ENCODE measurements at regions not wholly inside any gene's neighbourhood (a gene's known extent, or its start where the extent isn't known, plus 50 kb on each side); places are given as distances from the start of the nearest gene placed in this dataset.
"Not testable (repeated sequence)": the region's sequence is repeated elsewhere in the genome, so short reads cannot be mapped to it uniquely, and the experiment has no call there.

- Histone ChIP-seq H3K4me1 (no peaks in the 10 kb centered on the region), H3K27me3 (ENCODE audit: control insufficient read depth, insufficient read depth, low read length) (no peaks in the 10 kb centered on the region), H2AFZ (no peak overlapping the region), H3K79me2 (no peaks in the 10 kb centered on the region), H3K9ac (no peak overlapping the region), H3K4me2 (ENCODE audit: low read length) (no peak overlapping the region), H3K36me3 (ENCODE audit: control insufficient read depth, insufficient read depth, low read length) (no peaks in the 10 kb centered on the region), H3K9me3 (ENCODE audit: control insufficient read depth, low read length) (no peaks in the 10 kb centered on the region), H3K4me3 (ENCODE audit: low read depth, low read length) (no peak overlapping the region), H3K27ac (no peak overlapping the region)
- no peak for TF ChIP-seq CTCF (IDR thresholded peaks at IDR 0.05)
Observed at GRCh38 chr5:63205976-63206375, 627.4 kb downstream of the LRRC70 start.

DNA sequence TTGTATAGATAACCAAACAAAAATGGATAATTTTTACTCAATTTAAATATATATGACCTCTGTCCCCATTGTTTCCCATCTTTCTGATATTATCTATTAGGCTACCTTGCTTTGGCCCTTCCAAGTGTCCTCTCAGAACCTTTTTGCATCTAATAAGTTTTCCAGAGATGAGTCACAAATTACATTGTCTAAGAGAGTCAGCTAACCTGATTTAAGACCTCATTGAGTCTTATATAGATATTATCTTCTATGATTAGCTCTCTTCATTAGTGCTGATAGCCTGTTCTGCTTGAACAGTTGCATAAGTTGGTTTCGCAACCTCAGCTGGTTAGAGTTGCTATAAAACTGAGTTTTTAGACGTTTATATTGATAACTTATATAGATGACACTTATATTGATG is 623.1 kb downstream of the LRRC70 start:
- Histone ChIP-seq H3K9me3 (ENCODE audit: control insufficient read depth, low read length) (no peaks in the 10 kb centered on the region), H3K4me1 (no peaks in the 10 kb centered on the region), H3K27ac (no peak overlapping the region), H3K9ac (no peak overlapping the region), H3K4me3 (ENCODE audit: low read depth, low read length) (no peak overlapping the region), H3K27me3 (ENCODE audit: control insufficient read depth, insufficient read depth, low read length) (no peaks in the 10 kb centered on the region), H3K36me3 (ENCODE audit: control insufficient read depth, insufficient read depth, low read length) (no peaks in the 10 kb centered on the region), H2AFZ (no peak overlapping the region), H3K4me2 (ENCODE audit: low read length) (no peak overlapping the region), H3K79me2 (no peaks in the 10 kb centered on the region)
- TF ChIP-seq CTCF (IDR thresholded peaks at IDR 0.05) = no peak

- H3K36me3 ChIP-seq (ENCODE audit: control insufficient read depth, insufficient read depth, low read length) = no peaks in the 10 kb centered on the region
- no peak overlapping the region for H3K27ac ChIP-seq
- no peaks in the 10 kb centered on the region for H3K79me2 ChIP-seq
- H2AFZ ChIP-seq = no peak overlapping the region
- no peak overlapping the region for H3K4me2 ChIP-seq (ENCODE audit: low read length)
- no peak overlapping the region for H3K4me3 ChIP-seq (ENCODE audit: low read depth, low read length)
- H3K27me3 ChIP-seq (ENCODE audit: control insufficient read depth, insufficient read depth, low read length) = no peaks in the 10 kb centered on the region
- peaks cover 4% of the 10 kb centered on the region for H3K9me3 ChIP-seq (ENCODE audit: control insufficient read depth, low read length)
- TF ChIP-seq CTCF (IDR thresholded peaks at IDR 0.05) = no peak
- no peaks in the 10 kb centered on the region for H3K4me1 ChIP-seq
- no peak overlapping the region for H3K9ac ChIP-seq
Observed at GRCh38 chr5:63194126-63194525, 615.5 kb downstream of the LRRC70 start.

DNA sequence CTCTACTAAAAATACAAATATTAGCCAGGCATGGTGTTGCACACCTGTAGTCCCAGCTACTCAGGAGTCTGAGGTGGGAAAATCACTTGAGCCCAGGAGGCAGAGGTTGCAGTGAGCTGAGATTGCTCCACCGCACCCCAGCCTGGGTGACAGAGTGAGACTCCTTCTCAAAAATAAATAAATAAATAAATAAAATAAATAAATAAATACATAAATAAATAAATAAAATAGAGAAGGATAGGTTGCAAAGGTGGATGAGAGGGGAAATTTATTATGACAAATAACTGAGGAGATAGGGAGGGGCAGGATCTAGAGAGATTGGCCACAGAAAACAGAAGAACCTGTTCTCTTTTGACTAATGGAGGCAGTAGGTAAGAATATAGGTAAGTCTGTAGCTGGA is 601.6 kb downstream of the LRRC70 start:
- H3K27me3 ChIP-seq (ENCODE audit: control insufficient read depth, insufficient read depth, low read length); H3K27ac ChIP-seq; H3K36me3 ChIP-seq (ENCODE audit: control insufficient read depth, insufficient read depth, low read length); H2AFZ ChIP-seq; H3K9ac ChIP-seq; H3K4me1 ChIP-seq; H3K4me2 ChIP-seq (ENCODE audit: low read length); H3K9me3 ChIP-seq (ENCODE audit: control insufficient read depth, low read length); H3K4me3 ChIP-seq (ENCODE audit: low read depth, low read length); H3K79me2 ChIP-seq: not testable (repeated sequence)

- H3K4me3 ChIP-seq (ENCODE audit: low read depth, low read length) = no peak overlapping the region
- H3K9ac ChIP-seq = no peak overlapping the region
- H3K36me3 ChIP-seq (ENCODE audit: control insufficient read depth, insufficient read depth, low read length) = no peaks in the 10 kb centered on the region
- no peak overlapping the region for H3K27ac ChIP-seq
- no peaks in the 10 kb centered on the region for H3K4me1 ChIP-seq
- no peaks in the 10 kb centered on the region for H3K9me3 ChIP-seq (ENCODE audit: control insufficient read depth, low read length)
- no peak overlapping the region for H3K4me2 ChIP-seq (ENCODE audit: low read length)
- H3K79me2 ChIP-seq = no peaks in the 10 kb centered on the region
- no peaks in the 10 kb centered on the region for H3K27me3 ChIP-seq (ENCODE audit: control insufficient read depth, insufficient read depth, low read length)
- TF ChIP-seq CTCF (IDR thresholded peaks at IDR 0.05) = no peak
- H2AFZ ChIP-seq = no peak overlapping the region
Observed at GRCh38 chr5:63175850-63176249, 597.2 kb downstream of the LRRC70 start.

Data from parathyroid adenoma (tissue), 2 donors.